Caco-2 (cell line): ENCODE measurements at regions not wholly inside any gene's neighbourhood (a gene's known extent, or its start where the extent isn't known, plus 50 kb on each side); places are given as distances from the start of the nearest gene placed in this dataset.

Source experiments
- BruUV-seq: library from RNA; stranded (reverse); fragments of 400-500 nt; replicated peaks from 2 replicates; lab custom pipeline; 2021; lab: Mats Ljungman, UMichigan
- CTCF ChIA-PET: fragments of 300-600 bp; sonication (Branson Sonifier 250); formaldehyde crosslinking; loops from one replicate; lab custom pipeline; 2022; ENCODE audit warnings: antibody characterized with exemption; lab: Charles Lee
- POLR2A ChIA-PET: fragments of 300-600 bp; sonication (Branson Sonifier 250); formaldehyde crosslinking; loops from one replicate; lab custom pipeline; 2022; ENCODE audit warnings: antibody characterized with exemption; lab: Charles Lee
- DNase-seq, 2 experiments: peaks; one replicate each; pipeline versions ENCODE4 v3.0.0 to v3.0.0-alpha.2; 2020 to 2022
- H3K27me3 ChIP-seq: replicated peaks from 2 replicates; pipeline ENCODE4 v1.6.0; 2011; ENCODE audit warnings: low read length; ENCODE audit not compliant: control insufficient read depth, insufficient read depth
- H3K36me3 ChIP-seq: 2 replicates; pipeline ENCODE4 v1.5.1; 2011; ENCODE audit warnings: low read length; ENCODE audit not compliant: control insufficient read depth, insufficient read depth
- H3K4me1 ChIP-seq: fragments of 250-450 bp; sonication (Bioruptor Pico); 2 replicates; pipeline ENCODE4 v1.5.1; 2020; ENCODE audit warnings: mild to moderate bottlenecking
- H3K4me3 ChIP-seq: 2 replicates; pipeline ENCODE4 v1.5.1; 2011; ENCODE audit warnings: low read depth, mild to moderate bottlenecking, control low read depth, low read length
- H3K9me3 ChIP-seq: fragments of 250-450 bp; sonication (Bioruptor Pico); 2 replicates; pipeline ENCODE4 v1.5.1; 2020; ENCODE audit warnings: mild to moderate bottlenecking, moderate library complexity
- H3K27ac Mint-ChIP-seq: one replicate; pipeline ENCODE4 v1.8.0; 2022; ENCODE audit warnings: mixed read lengths; ENCODE audit not compliant: unreplicated experiment
- H3K27me3 Mint-ChIP-seq: one replicate; pipeline ENCODE4 v1.8.0; 2022; ENCODE audit warnings: mixed read lengths; ENCODE audit not compliant: insufficient read depth, unreplicated experiment
- H3K36me3 Mint-ChIP-seq: one replicate; pipeline ENCODE4 v1.8.0; 2022; ENCODE audit warnings: mild to moderate bottlenecking, mixed read lengths; ENCODE audit not compliant: insufficient read depth, unreplicated experiment
- H3K4me1 Mint-ChIP-seq: one replicate; pipeline ENCODE4 v1.8.0; 2022; ENCODE audit warnings: low read depth, mixed read lengths; ENCODE audit not compliant: unreplicated experiment
- H3K4me3 Mint-ChIP-seq: one replicate; pipeline ENCODE4 v1.8.0; 2022; ENCODE audit warnings: mild to moderate bottlenecking, moderate library complexity, mixed read lengths; ENCODE audit not compliant: unreplicated experiment
- H3K9me3 Mint-ChIP-seq: one replicate; pipeline ENCODE4 v1.8.0; 2022; ENCODE audit warnings: mixed read lengths; ENCODE audit not compliant: unreplicated experiment
- CTCF ChIP-seq, 2 experiments: fragments of 200-600 bp in 1 of 2; IDR thresholded peaks; 1 replicate in 1 of 2; 2 replicates in 1 of 2; pipeline versions ENCODE4 v1.5.1 to v1.8.0; 2011 to 2022; ENCODE audit warnings: antibody characterized with exemption in 1 of 2, control low read depth in 1 of 2, inconsistent platforms in 1 of 2, low read depth in 1 of 2, low read length in 1 of 2, mild to moderate bottlenecking in 1 of 2, moderate library complexity in 1 of 2; ENCODE audit not compliant: insufficient read depth in 1 of 2, severe bottlenecking in 1 of 2, unreplicated experiment in 1 of 2
- intact Hi-C: fragments of 100-400 bp; cut with micrococcal nuclease; formaldehyde crosslinking; loops from one replicate; pipeline ENCODE4 v1.10.0; 2022; ENCODE audit not compliant: unreplicated experiment

DNA sequence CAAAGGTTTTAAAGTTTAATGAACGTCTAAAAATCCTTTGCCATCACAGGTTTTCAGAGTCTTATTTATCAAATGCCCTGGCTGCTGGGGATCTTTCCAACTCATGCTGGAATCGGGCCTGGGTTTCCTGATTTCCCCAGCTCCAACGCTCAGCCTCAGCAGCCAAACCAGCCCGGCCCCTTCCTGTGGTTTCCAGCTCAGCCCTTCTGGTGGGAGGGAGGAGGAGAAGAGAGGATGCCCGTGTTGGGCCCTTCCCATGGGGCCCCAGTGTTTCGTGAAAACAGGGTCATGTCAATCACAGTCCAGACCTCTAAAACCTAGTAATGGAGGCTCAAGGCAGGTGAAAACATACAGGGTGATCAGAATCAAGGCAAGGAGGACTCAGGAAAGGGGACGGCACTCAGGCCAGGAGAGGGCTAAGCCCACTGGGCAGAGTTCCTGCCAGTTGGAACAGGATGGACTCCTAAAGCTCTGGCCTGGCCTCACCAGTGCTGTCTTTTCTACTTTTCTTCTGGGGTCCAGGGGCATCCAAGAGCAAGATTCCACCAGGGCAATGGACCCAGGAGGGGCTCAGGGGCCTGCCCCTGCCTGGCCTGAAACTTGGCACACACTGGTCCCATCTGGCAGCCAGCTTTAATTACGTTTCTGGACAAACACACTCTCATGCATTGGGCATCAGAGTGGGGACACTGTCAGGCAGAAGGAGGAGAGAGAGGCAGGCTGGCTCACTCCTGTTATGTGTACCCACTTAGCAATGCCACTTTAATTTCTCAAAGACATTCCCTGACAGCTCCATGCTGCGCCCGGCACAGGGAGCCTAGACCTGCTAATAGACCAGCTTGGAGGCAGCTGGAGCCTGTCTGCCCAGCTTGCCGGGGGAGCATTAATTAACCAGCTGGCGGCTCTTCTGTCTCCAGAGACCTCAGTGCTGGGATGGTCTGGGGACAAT, 194.6 kb downstream of the FAM43A start:
- Mint-ChIP-seq H3K27ac (no peak overlapping the region), H3K9me3 (peaks cover 15% of the 10 kb centered on the region), H3K36me3 (no peaks in the 10 kb centered on the region), H3K4me1 (no peaks in the 10 kb centered on the region), H3K4me3 (no peak overlapping the region), H3K27me3 (no peaks in the 10 kb centered on the region)
- TF ChIP-seq CTCF (IDR thresholded peaks at IDR 0.05; ENCODE audit: insufficient read depth in 1 of 2, low read depth in 1 of 2, low read length in 1 of 2, severe bottlenecking in 1 of 2, unreplicated experiment in 1 of 2): no peak
- ChIA-PET POLR2A (interaction anchor here (0.6 kb wide), 1 partner anchor 90 kb away, joined by 6 read pairs; no protein-coding TSS in a partner anchor), CTCF (no interaction called here)
- DNase-seq: no peak
- H3K4me3 ChIP-seq: no peak overlapping the region
- no peaks in the 10 kb centered on the region for H3K36me3 ChIP-seq
- H3K27me3 ChIP-seq: no peaks in the 10 kb centered on the region
- no peaks in the 10 kb centered on the region for H3K9me3 ChIP-seq
- intact Hi-C loops: loop anchor here (10.0 kb wide), 1 partner anchor 195 kb away; the partner anchor contains the start of gene FAM43A
- BruUV-seq: no TSS peak
- peaks cover 4% of the 10 kb centered on the region; the same call in 1 of the 2 replicates for H3K4me1 ChIP-seq

- TF ChIP-seq CTCF (IDR thresholded peaks at IDR 0.05; ENCODE audit: insufficient read depth in 1 of 2, low read depth in 1 of 2, low read length in 1 of 2, severe bottlenecking in 1 of 2, unreplicated experiment in 1 of 2): no peak
- no peaks in the 10 kb centered on the region for H3K4me1 Mint-ChIP-seq
These were observed 195.6 kb downstream of the FAM43A start for GRCh38 chr3:194880940-194881925.

More at GRCh38 chr3:194880940-194881925, 195.6 kb downstream of the FAM43A start:
- DNase-seq: no peak
- intact Hi-C loops: no loop called here
- Histone ChIP-seq H3K4me3 (no peak overlapping the region), H3K36me3 (no peaks in the 10 kb centered on the region), H3K4me1 (peaks cover 4% of the 10 kb centered on the region; the same call in 1 of the 2 replicates), H3K9me3 (no peaks in the 10 kb centered on the region), H3K27me3 (no peaks in the 10 kb centered on the region)
- Mint-ChIP-seq H3K36me3 (no peaks in the 10 kb centered on the region), H3K27me3 (no peaks in the 10 kb centered on the region), H3K9me3 (peaks cover 15% of the 10 kb centered on the region), H3K4me3 (no peak overlapping the region), H3K27ac (peak overlapping the region; percentile 23)
- ChIA-PET POLR2A (interaction anchor here (0.6 kb wide), 1 partner anchor 89 kb away, joined by 6 read pairs; no protein-coding TSS in a partner anchor), CTCF (no interaction called here)
- no TSS peak for BruUV-seq
